Common myeloid progenitor, CD34-positive (primary cell): ENCODE measurements at regions not wholly inside any gene's neighbourhood (a gene's known extent, or its start where the extent isn't known, plus 50 kb on each side); places are given as distances from the start of the nearest gene placed in this dataset.
A peak's percentile ranks its signal among the peaks of the same experiment; 100 is the strongest.

Source experiments
- CTCF ChIA-PET: fragments of 350-600 bp; sonication (Branson Sonifier 250); formaldehyde crosslinking; loops from one replicate; lab custom pipeline; 2021; ENCODE audit warnings: antibody characterized with exemption; lab: Charles Lee
- POLR2A ChIA-PET: fragments of 350-600 bp; sonication (Branson Sonifier 250); formaldehyde crosslinking; loops from one replicate; lab custom pipeline; 2021; ENCODE audit warnings: antibody characterized with exemption; lab: Charles Lee
- DNase-seq, 3 donors: peaks; one replicate each; pipeline versions ENCODE4 v3.0.0 to v3.0.0-alpha.2; 2013
- H3K27ac ChIP-seq, 2 experiments: 1 replicate in 1 of 2; 2 replicates in 1 of 2; pipeline ENCODE4 v1.7.0; 2013; ENCODE audit warnings: inconsistent platforms in 2 of 2, low read length in 2 of 2, mild to moderate bottlenecking in 2 of 2, low read depth in 1 of 2, moderate library complexity in 1 of 2; ENCODE audit not compliant: severe bottlenecking in 2 of 2, insufficient read depth in 1 of 2, poor library complexity in 1 of 2
- H3K27me3 ChIP-seq, 5 experiments: replicated peaks in 2 of 5; 1 replicate in 3 of 5; 2 replicates in 2 of 5; pipeline versions ENCODE4 v1.6.1 to v1.7.0; 2013; ENCODE audit warnings: low read length in 4 of 5, mild to moderate bottlenecking in 2 of 5, moderate library complexity in 2 of 5, inconsistent platforms in 1 of 5; ENCODE audit not compliant: insufficient read depth in 5 of 5, control insufficient read depth in 4 of 5
- H3K36me3 ChIP-seq, 4 experiments: 1 replicate in 2 of 4; 2 replicates in 2 of 4; pipeline versions ENCODE4 v1.6.1 to v1.7.0; 2013; ENCODE audit warnings: low read length in 3 of 4, control low read depth in 1 of 4, mild to moderate bottlenecking in 1 of 4; ENCODE audit not compliant: control insufficient read depth in 4 of 4, insufficient read depth in 4 of 4
- H3K4me1 ChIP-seq, 4 experiments: 1 replicate in 3 of 4; 2 replicates in 1 of 4; pipeline versions ENCODE4 v1.6.1 to v1.7.1; 2013; ENCODE audit warnings: low read length in 3 of 4, mild to moderate bottlenecking in 3 of 4, control low read depth in 1 of 4, inconsistent platforms in 1 of 4, moderate library complexity in 1 of 4; ENCODE audit not compliant: control insufficient read depth in 4 of 4, insufficient read depth in 4 of 4; ENCODE audit errors: control extremely low read depth in 1 of 4
- H3K4me3 ChIP-seq, 7 experiments: 1 replicate in 4 of 7; 2 replicates in 3 of 7; pipeline versions ENCODE4 v1.5.1 to v1.7.0; 2013; ENCODE audit warnings: mild to moderate bottlenecking in 7 of 7, low read length in 6 of 7, moderate library complexity in 6 of 7, inconsistent platforms in 2 of 7, low read depth in 2 of 7, control low read depth in 1 of 7; ENCODE audit not compliant: insufficient read depth in 4 of 7, control insufficient read depth in 1 of 7; ENCODE audit errors: extremely low read depth in 1 of 7
- H3K9me3 ChIP-seq, 5 experiments: 1 replicate in 4 of 5; 2 replicates in 1 of 5; pipeline versions ENCODE4 v1.6.1 to v1.7.1; 2013; ENCODE audit warnings: low read length in 4 of 5, mild to moderate bottlenecking in 2 of 5, inconsistent platforms in 1 of 5, low read depth in 1 of 5, moderate library complexity in 1 of 5; ENCODE audit not compliant: control insufficient read depth in 4 of 5, insufficient read depth in 2 of 5; ENCODE audit errors: control extremely low read depth in 1 of 5
- WGBS: methylation state at CpG from one replicate; pipeline ENCODE4 v1.1.5; 2013; ENCODE audit not compliant: insufficient coverage; 5-methylcytosine and 5-hydroxymethylcytosine counted together

GRCh38 chr2:15745350-15745749 lies 153.7 kb downstream of the DDX1 start:
- Histone ChIP-seq H3K9me3 (peaks cover 0 to 2% (median 0%) of the 10 kb centered on the region in 5 experiments), H3K4me3 (no peak overlapping the region), H3K27me3 (no peaks in the 10 kb centered on the region), H3K36me3 (no peaks in the 10 kb centered on the region), H3K27ac (no peak overlapping the region), H3K4me1 (peaks cover 0 to 3% (median 0%) of the 10 kb centered on the region in 4 experiments)
- POLR2A ChIA-PET: no interaction called here
- WGBS: 73% methylated on average over 3 of the region's 3 CpGs
- CTCF ChIA-PET: no interaction called here
- DNase-seq: no peak

DNA sequence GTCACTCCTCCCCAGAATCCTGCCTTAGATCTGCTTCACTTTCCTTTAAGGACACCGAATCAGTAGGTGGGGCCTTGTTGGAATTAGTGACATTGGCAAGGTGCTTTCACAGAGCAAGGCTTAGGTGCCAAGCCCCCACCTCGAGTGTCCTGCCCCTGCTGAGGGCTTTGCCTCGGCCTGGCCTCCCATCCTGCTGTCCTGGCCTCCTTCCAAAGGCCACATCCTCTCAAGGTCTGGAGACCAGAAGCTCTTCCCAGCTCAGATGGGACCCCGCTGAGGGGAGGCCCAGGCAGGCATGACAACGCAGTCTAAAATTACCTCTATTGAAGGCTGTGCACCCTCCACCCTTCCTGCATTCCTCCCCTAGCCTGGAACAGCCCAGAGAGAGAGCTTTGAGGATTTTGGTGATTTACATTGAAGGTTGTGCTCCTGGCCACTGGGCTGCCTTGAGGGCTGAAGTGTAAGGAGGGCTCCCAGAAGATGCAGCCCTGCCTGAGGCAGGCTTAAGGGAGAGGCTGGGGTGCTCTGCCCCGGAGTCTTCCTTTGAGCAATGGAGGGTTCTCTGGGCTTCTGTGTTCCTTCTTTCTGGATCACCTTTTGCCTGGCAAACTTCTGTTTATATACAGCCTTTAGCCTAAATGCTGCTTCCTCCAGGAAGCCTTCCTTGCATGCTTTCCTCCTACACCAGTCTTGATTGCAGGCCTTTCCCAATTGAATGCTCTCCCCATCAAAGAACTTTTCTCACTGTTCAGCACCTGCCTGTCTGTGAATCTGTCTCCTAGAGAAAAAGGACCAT lies 154.4 kb downstream of the DDX1 start:
- Histone ChIP-seq H3K4me3 (no peak overlapping the region), H3K4me1 (peaks cover 0 to 3% (median 0%) of the 10 kb centered on the region in 4 experiments), H3K27ac (no peak overlapping the region), H3K9me3 (no peaks in the 10 kb centered on the region), H3K27me3 (no peaks in the 10 kb centered on the region), H3K36me3 (no peaks in the 10 kb centered on the region)
- WGBS: 69% methylated on average over 5 of the region's 6 CpGs
- CTCF ChIA-PET: no interaction called here
- POLR2A ChIA-PET: no interaction called here
- DNase-seq: no peak

GRCh38 chr2:15746703-15747550 lies 155.3 kb downstream of the DDX1 start:
- no peak for DNase-seq
- POLR2A ChIA-PET: no interaction called here
- H3K9me3 ChIP-seq: no peaks in the 10 kb centered on the region
- peaks cover 0 to 3% (median 0%) of the 10 kb centered on the region in 4 experiments for H3K4me1 ChIP-seq
- H3K27me3 ChIP-seq: no peaks in the 10 kb centered on the region
- H3K36me3 ChIP-seq: no peaks in the 10 kb centered on the region
- no peak overlapping the region for H3K27ac ChIP-seq
- CTCF ChIA-PET: no interaction called here
- 91% methylated on average over 4 of the region's 6 CpGs for WGBS
- no peak overlapping the region for H3K4me3 ChIP-seq

DNA sequence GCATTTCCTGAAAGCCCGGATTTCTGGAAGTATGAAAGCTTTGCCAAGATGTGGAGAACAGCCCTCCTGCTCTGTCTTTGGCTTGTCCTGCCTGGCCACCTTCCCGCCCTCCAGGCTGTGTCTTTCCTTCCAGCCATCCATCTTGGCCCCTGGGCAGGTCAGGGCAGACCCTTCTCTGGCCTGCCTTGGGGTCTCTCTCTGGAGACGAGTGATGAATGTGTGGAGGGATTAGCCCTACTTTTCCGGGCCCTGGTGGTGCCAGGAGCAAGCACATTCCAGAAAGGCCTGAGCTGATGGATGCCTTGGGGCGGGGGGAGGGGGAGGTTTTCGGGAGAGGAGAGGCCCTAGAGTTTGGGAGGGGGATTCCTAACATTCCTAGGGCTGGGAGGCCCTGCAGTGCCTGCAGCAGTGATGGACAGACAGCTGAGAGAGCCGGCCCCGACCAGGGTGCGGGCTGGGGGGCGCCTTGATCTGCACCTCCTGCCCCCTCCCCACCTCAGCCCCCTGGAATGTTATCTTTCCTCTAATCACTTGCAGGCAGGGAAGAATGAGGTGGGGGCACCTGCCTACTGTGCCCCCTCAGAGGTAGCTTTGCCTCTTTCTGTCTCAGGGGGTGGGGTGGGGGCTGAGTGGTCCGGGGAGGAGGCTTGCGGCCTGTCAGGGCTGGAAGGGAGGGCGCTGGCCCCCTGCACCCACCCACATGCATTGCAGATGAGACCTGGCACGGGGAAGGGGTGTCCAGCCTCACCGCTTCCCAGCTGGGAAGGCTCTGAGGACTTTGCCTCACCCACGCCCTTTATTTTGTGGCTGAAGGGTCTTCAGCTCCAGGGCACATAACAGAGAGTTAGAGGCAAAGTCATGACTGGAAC lies 156.2 kb downstream of the DDX1 start:
- CTCF ChIA-PET: interaction anchor here (1.2 kb wide), 1 partner anchor 14 kb away, joined by 3 read pairs; no protein-coding TSS in a partner anchor
- POLR2A ChIA-PET: no interaction called here
- H3K27ac ChIP-seq: no peak overlapping the region

DNA sequence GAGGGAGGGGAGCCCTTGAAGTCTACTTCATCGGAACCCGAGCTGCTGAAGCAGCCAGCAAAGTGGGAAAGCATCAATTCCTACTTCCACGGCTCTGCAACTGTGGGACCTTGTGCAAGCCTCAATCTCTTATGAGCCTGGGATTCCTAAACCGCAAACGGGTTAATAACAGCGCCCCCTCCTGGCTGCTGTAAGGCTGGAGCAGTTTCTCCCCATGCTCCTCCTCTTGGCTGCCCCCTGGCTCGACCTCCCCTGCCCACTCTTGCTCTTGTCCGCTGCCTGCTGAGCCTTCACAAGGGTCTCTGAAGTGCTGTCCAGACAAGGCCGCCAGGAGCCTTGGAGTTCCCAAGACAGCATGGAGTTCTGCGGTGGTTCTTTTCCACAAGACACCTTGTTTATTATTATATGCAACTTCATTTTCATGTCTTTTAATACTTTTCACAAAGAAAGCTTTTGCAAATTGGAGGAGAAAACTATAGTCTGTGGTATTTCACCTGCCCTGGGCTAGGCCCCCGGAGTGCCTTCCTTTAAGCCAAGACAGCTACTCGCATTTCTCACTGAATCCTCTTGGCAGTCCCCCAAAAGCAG lies 157.2 kb downstream of the DDX1 start:
- peaks cover 0 to 3% (median 0%) of the 10 kb centered on the region in 4 experiments for H3K4me1 ChIP-seq
- no peak overlapping the region for H3K27ac ChIP-seq
- 93% methylated on average over 10 of the region's 12 CpGs for WGBS
- no peaks in the 10 kb centered on the region for H3K9me3 ChIP-seq
- H3K36me3 ChIP-seq: no peaks in the 10 kb centered on the region
- ChIA-PET CTCF (interaction anchor here (0.7 to 1.2 kb wide), 2 partner anchors 15 to 24 kb away, joined by 3 read pairs; no protein-coding TSS in a partner anchor), POLR2A (no interaction called here)
- H3K4me3 ChIP-seq: no peak overlapping the region
- DNase-seq: peak in 1 of 3 donors; percentile 22
- H3K27me3 ChIP-seq: no peaks in the 10 kb centered on the region

More for the DNA sequence above, 156.2 kb downstream of the DDX1 start:
- 92% methylated on average over 11 of the region's 16 CpGs for WGBS
- H3K4me3 ChIP-seq: no peak overlapping the region
- H3K9me3 ChIP-seq: no peaks in the 10 kb centered on the region
- no peaks in the 10 kb centered on the region for H3K27me3 ChIP-seq
- H3K4me1 ChIP-seq: peaks cover 0 to 3% (median 0%) of the 10 kb centered on the region in 4 experiments
- no peak for DNase-seq
- no peaks in the 10 kb centered on the region for H3K36me3 ChIP-seq
